OCI-LY1 (cell line): ENCODE measurements at regions not wholly inside any gene's neighbourhood (a gene's known extent, or its start where the extent isn't known, plus 50 kb on each side); places are given as distances from the start of the nearest gene placed in this dataset.

Source experiments
- EZH2 ChIP-seq: fragments of 200-600 bp; sonication (generic), shearing (Covaris generic); IDR thresholded peaks from 2 replicates; pipeline ENCODE4 v1.8.0; 2017; ENCODE audit warnings: borderline replicate concordance, mixed run types, mild to moderate bottlenecking, antibody characterized with exemption, low read length, moderate library complexity, mixed read lengths
- TF ChIP-seq, protein P1 (sequence below): fragments of 200-600 bp; sonication (generic), shearing (Covaris generic); IDR thresholded peaks from 2 replicates; pipeline ENCODE4 v1.5.1; 2017; ENCODE audit warnings: mild to moderate bottlenecking, antibody characterized with exemption, low read length, moderate library complexity, mixed read lengths

DNA sequence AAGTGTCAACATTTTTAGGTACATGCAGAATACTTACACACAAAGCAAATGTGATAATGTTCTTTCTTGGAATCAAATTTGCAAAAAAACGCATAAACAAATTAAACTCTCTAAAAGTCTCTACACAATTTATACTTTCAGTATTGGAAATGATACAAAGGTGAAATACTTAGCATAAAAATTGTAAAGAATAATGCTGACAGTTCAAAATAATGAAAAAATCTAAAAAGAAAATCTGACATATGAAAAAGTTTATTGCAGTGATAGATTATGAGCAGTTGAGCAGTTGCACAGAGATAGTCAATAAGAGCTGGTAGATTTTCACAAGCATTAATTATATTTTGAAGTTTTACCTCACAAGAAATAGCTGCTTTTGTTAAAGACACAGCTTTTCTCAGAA, 1176.4 kb upstream of the EYS start:
- TF ChIP-seq, protein P1, sequence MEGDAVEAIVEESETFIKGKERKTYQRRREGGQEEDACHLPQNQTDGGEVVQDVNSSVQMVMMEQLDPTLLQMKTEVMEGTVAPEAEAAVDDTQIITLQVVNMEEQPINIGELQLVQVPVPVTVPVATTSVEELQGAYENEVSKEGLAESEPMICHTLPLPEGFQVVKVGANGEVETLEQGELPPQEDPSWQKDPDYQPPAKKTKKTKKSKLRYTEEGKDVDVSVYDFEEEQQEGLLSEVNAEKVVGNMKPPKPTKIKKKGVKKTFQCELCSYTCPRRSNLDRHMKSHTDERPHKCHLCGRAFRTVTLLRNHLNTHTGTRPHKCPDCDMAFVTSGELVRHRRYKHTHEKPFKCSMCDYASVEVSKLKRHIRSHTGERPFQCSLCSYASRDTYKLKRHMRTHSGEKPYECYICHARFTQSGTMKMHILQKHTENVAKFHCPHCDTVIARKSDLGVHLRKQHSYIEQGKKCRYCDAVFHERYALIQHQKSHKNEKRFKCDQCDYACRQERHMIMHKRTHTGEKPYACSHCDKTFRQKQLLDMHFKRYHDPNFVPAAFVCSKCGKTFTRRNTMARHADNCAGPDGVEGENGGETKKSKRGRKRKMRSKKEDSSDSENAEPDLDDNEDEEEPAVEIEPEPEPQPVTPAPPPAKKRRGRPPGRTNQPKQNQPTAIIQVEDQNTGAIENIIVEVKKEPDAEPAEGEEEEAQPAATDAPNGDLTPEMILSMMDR = no peak
- TF ChIP-seq EZH2 = no peak
